ENCODE measurements at regions not wholly inside any gene's neighbourhood (a gene's known extent, or its start where the extent isn't known, plus 50 kb on each side); places are given as distances from the start of the nearest gene placed in this dataset.

DNA sequence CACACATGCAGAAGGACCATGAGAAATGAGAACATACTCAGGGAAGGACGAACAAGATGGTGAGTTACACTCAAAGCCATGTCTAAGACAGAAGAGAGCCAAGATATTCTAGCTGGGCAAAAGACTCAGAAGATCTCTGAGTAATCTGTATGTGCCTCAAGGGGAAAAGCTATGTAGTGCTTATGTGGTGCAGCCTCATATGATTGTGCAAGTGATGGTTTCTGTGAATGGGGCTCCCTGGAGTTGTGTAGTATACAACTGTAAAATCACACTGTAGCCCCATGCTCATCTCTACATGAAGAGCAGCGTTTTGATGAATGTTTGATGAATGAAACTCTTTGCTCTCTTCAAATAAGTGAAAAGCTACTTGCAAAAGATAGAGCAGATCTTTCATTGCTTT, 57.5 kb downstream of the OSR1 start:
- TF ChIP-seq, protein P1, sequence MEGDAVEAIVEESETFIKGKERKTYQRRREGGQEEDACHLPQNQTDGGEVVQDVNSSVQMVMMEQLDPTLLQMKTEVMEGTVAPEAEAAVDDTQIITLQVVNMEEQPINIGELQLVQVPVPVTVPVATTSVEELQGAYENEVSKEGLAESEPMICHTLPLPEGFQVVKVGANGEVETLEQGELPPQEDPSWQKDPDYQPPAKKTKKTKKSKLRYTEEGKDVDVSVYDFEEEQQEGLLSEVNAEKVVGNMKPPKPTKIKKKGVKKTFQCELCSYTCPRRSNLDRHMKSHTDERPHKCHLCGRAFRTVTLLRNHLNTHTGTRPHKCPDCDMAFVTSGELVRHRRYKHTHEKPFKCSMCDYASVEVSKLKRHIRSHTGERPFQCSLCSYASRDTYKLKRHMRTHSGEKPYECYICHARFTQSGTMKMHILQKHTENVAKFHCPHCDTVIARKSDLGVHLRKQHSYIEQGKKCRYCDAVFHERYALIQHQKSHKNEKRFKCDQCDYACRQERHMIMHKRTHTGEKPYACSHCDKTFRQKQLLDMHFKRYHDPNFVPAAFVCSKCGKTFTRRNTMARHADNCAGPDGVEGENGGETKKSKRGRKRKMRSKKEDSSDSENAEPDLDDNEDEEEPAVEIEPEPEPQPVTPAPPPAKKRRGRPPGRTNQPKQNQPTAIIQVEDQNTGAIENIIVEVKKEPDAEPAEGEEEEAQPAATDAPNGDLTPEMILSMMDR (IDR thresholded peaks at IDR 0.05; ENCODE audit: insufficient read depth in 1 of 2, low read depth in 1 of 2, low read length in 1 of 2, severe bottlenecking in 1 of 2, unreplicated experiment in 1 of 2) = no peak
- ChIA-PET POLR2A (no interaction called here), CTCF (no interaction called here)
- no peaks in the 10 kb centered on the region; the same call in 1 of the 2 replicates for H3K4me1 ChIP-seq
- H3K27me3 ChIP-seq (replicated peaks; ENCODE audit: control insufficient read depth, insufficient read depth, low read length) = no peaks in the 10 kb centered on the region
- Mint-ChIP-seq H3K4me1 (ENCODE audit: low read depth, unreplicated experiment) (peaks cover 8% of the 10 kb centered on the region), H3K9me3 (ENCODE audit: unreplicated experiment) (no peaks in the 10 kb centered on the region), H3K27ac (ENCODE audit: unreplicated experiment) (no peak overlapping the region), H3K36me3 (ENCODE audit: insufficient read depth, unreplicated experiment) (peaks cover 7% of the 10 kb centered on the region), H3K4me3 (ENCODE audit: unreplicated experiment) (no peak overlapping the region), H3K27me3 (ENCODE audit: insufficient read depth, unreplicated experiment) (no peaks in the 10 kb centered on the region)
- no peaks in the 10 kb centered on the region for H3K9me3 ChIP-seq
- intact Hi-C loops (cut with micrococcal nuclease; ENCODE audit: unreplicated experiment) = no loop called here
- 0 out of 2 replicates have a peak, but pooled peaks cover 2% of the 10 kb centered on the region for H3K36me3 ChIP-seq (ENCODE audit: control insufficient read depth, insufficient read depth, low read length)
- BruUV-seq (replicated peaks) = no TSS peak
- no peak for DNase-seq
- no peak overlapping the region for H3K4me3 ChIP-seq (ENCODE audit: low read depth, low read length)

GRCh38 chr2:19299522-19299921, 58.9 kb downstream of the OSR1 start:
- ChIA-PET POLR2A (no interaction called here), CTCF (interaction anchor here (0.7 kb wide), 1 partner anchor 339 kb away, joined by 3 read pairs; no protein-coding TSS in a partner anchor)
- no peaks in the 10 kb centered on the region for H3K36me3 ChIP-seq (ENCODE audit: control insufficient read depth, insufficient read depth, low read length)
- TF ChIP-seq, protein P1 (IDR thresholded peaks at IDR 0.05; ENCODE audit: insufficient read depth in 1 of 2, low read depth in 1 of 2, low read length in 1 of 2, severe bottlenecking in 1 of 2, unreplicated experiment in 1 of 2) = no peak
- H3K27me3 ChIP-seq (replicated peaks; ENCODE audit: control insufficient read depth, insufficient read depth, low read length) = no peaks in the 10 kb centered on the region
- H3K4me3 Mint-ChIP-seq (ENCODE audit: unreplicated experiment) = no peak overlapping the region
- H3K4me1 ChIP-seq = no peaks in the 10 kb centered on the region
- DNase-seq = no peak
- intact Hi-C loops (cut with micrococcal nuclease; ENCODE audit: unreplicated experiment) = no loop called here
- no peak overlapping the region for H3K4me3 ChIP-seq (ENCODE audit: low read depth, low read length)
- no peaks in the 10 kb centered on the region for H3K4me1 Mint-ChIP-seq (ENCODE audit: low read depth, unreplicated experiment)
- no peaks in the 10 kb centered on the region for H3K9me3 Mint-ChIP-seq (ENCODE audit: unreplicated experiment)
- no peaks in the 10 kb centered on the region for H3K36me3 Mint-ChIP-seq (ENCODE audit: insufficient read depth, unreplicated experiment)
- H3K27ac Mint-ChIP-seq (ENCODE audit: unreplicated experiment) = no peak overlapping the region
- no peaks in the 10 kb centered on the region for H3K27me3 Mint-ChIP-seq (ENCODE audit: insufficient read depth, unreplicated experiment)
- no TSS peak for BruUV-seq (replicated peaks)
- no peaks in the 10 kb centered on the region for H3K9me3 ChIP-seq

GRCh38 chr2:19299032-19299431, 59.4 kb downstream of the OSR1 start:
- Mint-ChIP-seq H3K27ac (ENCODE audit: unreplicated experiment) (no peak overlapping the region), H3K9me3 (ENCODE audit: unreplicated experiment) (no peaks in the 10 kb centered on the region), H3K27me3 (ENCODE audit: insufficient read depth, unreplicated experiment) (no peaks in the 10 kb centered on the region), H3K4me1 (ENCODE audit: low read depth, unreplicated experiment) (no peaks in the 10 kb centered on the region), H3K4me3 (ENCODE audit: unreplicated experiment) (no peak overlapping the region), H3K36me3 (ENCODE audit: insufficient read depth, unreplicated experiment) (no peaks in the 10 kb centered on the region)
- no TSS peak for BruUV-seq (replicated peaks)
- ChIA-PET POLR2A (interaction anchor here (0.5 kb wide), 1 partner anchor 444 kb away, joined by 3 read pairs; no protein-coding TSS in a partner anchor), CTCF (interaction anchor here (0.7 kb wide), 1 partner anchor 338 kb away, joined by 3 read pairs; no protein-coding TSS in a partner anchor)
- H3K36me3 ChIP-seq (ENCODE audit: control insufficient read depth, insufficient read depth, low read length) = no peaks in the 10 kb centered on the region
- no peaks in the 10 kb centered on the region for H3K27me3 ChIP-seq (replicated peaks; ENCODE audit: control insufficient read depth, insufficient read depth, low read length)
- H3K4me3 ChIP-seq (ENCODE audit: low read depth, low read length) = no peak overlapping the region
- H3K9me3 ChIP-seq = no peaks in the 10 kb centered on the region
- intact Hi-C loops (cut with micrococcal nuclease; ENCODE audit: unreplicated experiment) = no loop called here
- DNase-seq = no peak
- H3K4me1 ChIP-seq = no peaks in the 10 kb centered on the region
- TF ChIP-seq, protein P1 (IDR thresholded peaks at IDR 0.05; ENCODE audit: insufficient read depth in 1 of 2, low read depth in 1 of 2, low read length in 1 of 2, severe bottlenecking in 1 of 2, unreplicated experiment in 1 of 2) = no peak
